ENCODE measurements at regions not wholly inside any gene's neighbourhood (a gene's known extent, or its start where the extent isn't known, plus 50 kb on each side); places are given as distances from the start of the nearest gene placed in this dataset.

- TF ChIP-seq POLR2AphosphoS5 (IDR thresholded peaks at IDR 0.05) (no peak), CTCF (IDR thresholded peaks at IDR 0.05) (no peak)
These were observed 140.5 kb upstream of the NUDT10 start for GRCh38 chrX:51192104-51192503.
